GM18951 (cell line): ENCODE measurements at regions not wholly inside any gene's neighbourhood (a gene's known extent, or its start where the extent isn't known, plus 50 kb on each side); places are given as distances from the start of the nearest gene placed in this dataset.

ENCODE experiments used
- POLR2A ChIP-seq: IDR thresholded peaks from 4 replicates; pipeline ENCODE4 v1.6.1; 2011; ENCODE audit warnings: mild to moderate bottlenecking; ENCODE audit not compliant: insufficient read length, insufficient read depth; ENCODE audit errors: extremely low read depth
- in situ Hi-C: fragments of 300-500 bp; cut with MboI; formaldehyde crosslinking; loops from one replicate; pipeline ENCODE4 v1.12.0; 2022; ENCODE audit warnings: low sequenced_read_pairs, mixed read lengths, inconsistent platforms; ENCODE audit not compliant: unreplicated experiment

DNA sequence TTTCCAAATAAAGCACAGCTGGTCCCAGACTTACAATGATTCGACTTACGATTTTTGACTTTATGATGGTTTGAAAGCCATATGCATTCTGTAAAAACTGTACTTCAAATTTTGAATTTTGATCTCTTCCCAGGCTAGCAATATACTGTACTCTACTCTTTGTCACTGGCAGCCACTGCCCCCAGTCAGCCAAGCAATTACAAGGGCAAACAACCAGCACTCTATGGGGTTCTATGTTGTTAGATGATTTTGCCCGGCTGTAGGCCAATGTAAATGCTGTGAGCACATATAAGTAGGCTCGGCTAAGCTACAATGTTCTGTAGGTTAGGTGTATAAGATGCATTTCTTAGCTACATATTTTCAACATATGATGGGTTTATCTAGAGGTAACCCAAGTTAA lies 217.3 kb downstream of the RAB38 start:
- in situ Hi-C loops = no loop called here
- TF ChIP-seq POLR2A = no peak

GRCh38 chr11:87954476-87954875 lies 220.8 kb downstream of the RAB38 start:
- in situ Hi-C loops = no loop called here
- no peak for TF ChIP-seq POLR2A

GRCh38 chr11:87942786-87943185 lies 232.5 kb downstream of the RAB38 start:
- in situ Hi-C loops = no loop called here
- no peak for TF ChIP-seq POLR2A

GRCh38 chr11:87934182-87934581 lies 241.1 kb downstream of the RAB38 start:
- TF ChIP-seq POLR2A = no peak
- in situ Hi-C loops = no loop called here

GRCh38 chr11:87926250-87926970 lies 248.8 kb downstream of the RAB38 start:
- no peak for TF ChIP-seq POLR2A
- in situ Hi-C loops = no loop called here

DNA sequence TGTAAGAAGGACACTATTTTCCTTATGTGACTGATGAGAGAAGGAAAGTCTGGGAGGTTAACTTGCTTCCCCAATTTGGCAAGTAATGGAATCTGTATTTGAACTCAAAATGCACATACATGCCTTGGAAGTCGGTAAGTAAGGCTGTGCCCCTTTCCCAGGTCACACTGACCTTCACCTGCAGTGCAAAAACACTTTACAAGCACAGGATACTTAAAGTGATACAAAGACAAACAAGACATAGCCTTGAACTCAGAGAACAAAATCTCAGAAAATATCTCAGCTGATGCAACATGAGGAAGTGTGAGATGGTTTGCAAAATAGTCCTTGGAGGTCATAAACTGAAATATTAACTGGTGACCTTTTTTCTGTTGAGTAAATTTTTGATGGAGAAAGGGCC lies 251.1 kb downstream of the RAB38 start:
- TF ChIP-seq POLR2A = no peak
- in situ Hi-C loops = no loop called here

GRCh38 chr11:87917111-87917510 lies 258.1 kb downstream of the RAB38 start:
- in situ Hi-C loops = no loop called here

DNA sequence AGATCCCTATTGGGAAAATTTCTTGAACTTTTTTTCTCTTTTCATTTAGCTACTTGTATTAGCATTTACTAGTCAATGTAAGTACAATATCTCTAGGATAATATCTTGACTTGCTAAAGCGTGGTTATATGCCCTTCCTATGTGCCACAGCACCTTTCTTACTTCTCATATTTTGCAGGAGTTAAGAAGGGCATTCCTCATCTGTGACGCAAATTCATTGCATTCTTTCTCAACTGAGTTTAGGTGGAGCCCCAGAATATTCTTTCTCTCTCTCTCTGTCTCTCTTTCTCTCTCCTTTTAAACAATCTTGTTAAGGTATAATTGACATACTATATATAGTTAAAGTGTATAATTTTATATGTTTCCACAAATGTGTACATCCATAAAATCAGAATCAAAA lies 266.1 kb downstream of the RAB38 start:
- no peak for TF ChIP-seq POLR2A
- in situ Hi-C loops = no loop called here

More at GRCh38 chr11:87917111-87917510, 258.1 kb downstream of the RAB38 start:
- no peak for TF ChIP-seq POLR2A

DNA sequence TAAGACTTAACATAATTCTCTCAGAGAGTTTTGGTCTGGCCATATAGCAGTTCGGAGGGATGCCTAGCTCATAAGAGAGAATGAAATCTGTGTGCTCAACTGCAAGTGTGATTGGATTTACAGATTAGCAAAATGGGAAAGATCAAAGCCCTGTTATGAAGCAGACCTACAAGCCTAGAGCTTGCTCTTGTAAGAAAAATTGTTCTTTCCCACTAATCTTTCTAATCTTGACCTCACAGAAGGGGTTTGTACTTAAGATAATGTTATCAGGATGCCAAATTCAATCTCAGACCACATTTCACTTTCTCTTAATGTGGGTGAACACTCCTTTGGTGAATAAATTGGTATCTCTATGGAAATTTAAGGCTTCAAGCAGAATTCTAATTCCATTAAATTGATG lies 267.2 kb downstream of the RAB38 start:
- in situ Hi-C loops = no loop called here
- TF ChIP-seq POLR2A = no peak

DNA sequence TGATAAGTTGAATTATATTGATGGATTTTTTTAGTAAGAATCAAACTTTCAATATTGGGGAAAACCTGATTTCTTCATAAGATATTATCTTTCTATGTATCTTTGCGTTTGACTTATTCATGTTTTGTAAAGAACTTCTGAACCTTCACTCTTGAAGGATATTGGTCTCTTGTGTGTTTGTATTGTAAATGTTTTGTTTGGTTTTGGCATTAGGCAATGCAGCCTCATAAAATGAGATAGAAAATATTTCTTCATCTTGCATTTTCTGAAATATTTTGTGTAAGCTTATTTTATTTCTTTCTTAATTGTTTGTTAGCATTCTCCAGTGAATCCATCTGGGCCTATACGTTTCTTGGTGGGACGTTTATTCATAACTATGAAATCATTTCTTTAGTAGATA lies 271.9 kb downstream of the RAB38 start:
- in situ Hi-C loops = no loop called here
- TF ChIP-seq POLR2A = no peak

DNA sequence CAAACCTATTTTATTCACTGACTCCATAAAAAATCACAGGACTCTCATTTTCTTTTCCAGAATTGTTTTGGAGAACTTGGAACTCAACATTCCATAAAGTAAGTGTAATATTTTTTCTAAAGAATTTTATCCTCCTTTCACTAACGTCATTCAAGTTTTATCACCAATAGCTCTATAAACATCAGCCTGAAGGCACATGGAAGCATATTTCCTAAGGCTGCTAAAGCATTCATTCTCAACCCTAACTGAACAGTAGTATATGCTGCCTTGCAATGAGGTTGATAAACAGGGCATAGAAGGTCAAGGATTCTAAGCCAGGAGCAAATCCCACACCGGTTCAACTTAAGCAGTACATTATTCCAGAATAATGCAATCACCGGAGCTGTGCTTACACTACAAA lies 273.9 kb downstream of the RAB38 start:
- in situ Hi-C loops = no loop called here
- TF ChIP-seq POLR2A = no peak

GRCh38 chr11:87897921-87898320 lies 277.3 kb downstream of the RAB38 start:
- in situ Hi-C loops = no loop called here
- TF ChIP-seq POLR2A = no peak

GRCh38 chr11:87897071-87897470 lies 278.2 kb downstream of the RAB38 start:
- TF ChIP-seq POLR2A = no peak

DNA sequence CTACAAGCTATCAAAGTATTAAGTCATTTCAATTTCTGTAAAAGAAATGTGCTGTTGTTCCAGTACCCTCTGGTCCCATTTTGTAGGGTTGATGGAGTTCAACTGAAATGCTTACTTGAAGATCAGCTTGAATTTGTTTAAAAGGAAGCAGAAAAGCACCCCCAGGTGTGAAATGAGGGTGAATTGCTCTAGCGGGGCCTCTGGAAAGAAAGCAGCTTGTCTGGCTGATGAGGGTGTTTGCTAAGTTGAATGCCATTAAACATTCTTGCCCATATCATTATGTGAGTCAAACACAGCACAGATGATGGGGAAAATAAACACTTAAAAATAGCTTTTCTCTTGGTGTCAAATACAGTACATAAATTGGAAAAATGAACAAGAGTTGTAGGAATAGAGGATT lies 280.3 kb downstream of the RAB38 start:
- in situ Hi-C loops = no loop called here
- TF ChIP-seq POLR2A = no peak

More at GRCh38 chr11:87897071-87897470, 278.2 kb downstream of the RAB38 start:
- in situ Hi-C loops = no loop called here
